ENCODE measurements at regions not wholly inside any gene's neighbourhood (a gene's known extent, or its start where the extent isn't known, plus 50 kb on each side); places are given as distances from the start of the nearest gene placed in this dataset.

- TF ChIP-seq SRF (IDR thresholded peaks at IDR 0.05; ENCODE audit: low read depth) = no peak
- TF ChIP-seq REST (IDR thresholded peaks at IDR 0.05; ENCODE audit: low read depth) = no peak
- no peak for TF ChIP-seq EZH2 (IDR thresholded peaks at IDR 0.05)
- Histone ChIP-seq H2AFZ (ENCODE audit: low read depth, low read length, poor library complexity, severe bottlenecking) (no peak overlapping the region), H3K9ac (ENCODE audit: low read length) (no peak overlapping the region), H4K20me1 (ENCODE audit: insufficient read depth) (no peaks in the 10 kb centered on the region), H3K36me3 (ENCODE audit: control insufficient read depth in 1 of 2, insufficient read depth in 2 of 2, low read length in 2 of 2) (no peaks in the 10 kb centered on the region), H3K27me3 (ENCODE audit: insufficient read depth, low read length) (no peaks in the 10 kb centered on the region), H3K4me1 (ENCODE audit: control insufficient read depth in 1 of 2, insufficient read depth in 2 of 2, low read length in 2 of 2) (no peaks in the 10 kb centered on the region), H3K9me2 (ENCODE audit: insufficient read depth) (no peaks in the 10 kb centered on the region), H3K79me2 (ENCODE audit: insufficient read depth, low read length) (no peaks in the 10 kb centered on the region), H3K27ac (ENCODE audit: low read depth, low read length) (no peak overlapping the region), H3K9me3 (ENCODE audit: control insufficient read depth in 1 of 2, insufficient read depth in 1 of 2, low read depth in 1 of 2, low read length in 2 of 2) (no peaks in the 10 kb centered on the region), H3K4me2 (ENCODE audit: low read length) (no peak overlapping the region), H3K4me3 (replicated peaks in 1 of 2; ENCODE audit: low read depth in 1 of 2, low read length in 2 of 2) (no peak overlapping the region)
- no TSS peak for BruUV-seq (replicated peaks)
- no peak for DNase-seq (ENCODE audit: low read depth, low spot score)
- CTCF ChIA-PET = no interaction called here
- POLR2A ChIA-PET = no interaction called here
- ATAC-seq = no peak
- intact Hi-C loops (cut with micrococcal nuclease) = no loop called here
- RAD21 ChIA-PET (ENCODE audit: low non-redundant PET in 1 of 2, low total read pairs in 2 of 2, uncharacterized antibody in 2 of 2, unreplicated experiment in 2 of 2) = no interaction called here
Observed at GRCh38 chr7:91694351-91694841, 186.1 kb downstream of the MTERF1 start.

- Histone ChIP-seq H3K4me1 (ENCODE audit: control insufficient read depth in 1 of 2, insufficient read depth in 2 of 2, low read length in 2 of 2) (no peaks in the 10 kb centered on the region), H3K4me2 (ENCODE audit: low read length) (no peak overlapping the region), H3K79me2 (ENCODE audit: insufficient read depth, low read length) (no peaks in the 10 kb centered on the region), H3K9ac (ENCODE audit: low read length) (no peak overlapping the region), H3K36me3 (ENCODE audit: control insufficient read depth in 1 of 2, insufficient read depth in 2 of 2, low read length in 2 of 2) (no peaks in the 10 kb centered on the region), H2AFZ (ENCODE audit: low read depth, low read length, poor library complexity, severe bottlenecking) (no peak overlapping the region), H3K27me3 (ENCODE audit: insufficient read depth, low read length) (no peaks in the 10 kb centered on the region), H3K9me2 (ENCODE audit: insufficient read depth) (no peaks in the 10 kb centered on the region), H4K20me1 (ENCODE audit: insufficient read depth) (no peaks in the 10 kb centered on the region), H3K4me3 (replicated peaks in 1 of 2; ENCODE audit: low read depth in 1 of 2, low read length in 2 of 2) (no peak overlapping the region), H3K27ac (ENCODE audit: low read depth, low read length) (no peak overlapping the region), H3K9me3 (ENCODE audit: control insufficient read depth in 1 of 2, insufficient read depth in 1 of 2, low read depth in 1 of 2, low read length in 2 of 2) (no peaks in the 10 kb centered on the region)
- DNase-seq (ENCODE audit: low read depth, low spot score) (no peak), ATAC-seq (no peak)
- CTCF ChIA-PET = no interaction called here
- intact Hi-C loops (cut with micrococcal nuclease) = no loop called here
- BruUV-seq (replicated peaks) = no TSS peak
- RAD21 ChIA-PET (ENCODE audit: low non-redundant PET in 1 of 2, low total read pairs in 2 of 2, uncharacterized antibody in 2 of 2, unreplicated experiment in 2 of 2) = interaction anchor here in 1 of 2 experiments (0.6 kb wide), 1 partner anchor 202 kb away, joined by 3 read pairs; no protein-coding TSS in a partner anchor
- POLR2A ChIA-PET = no interaction called here
- TF ChIP-seq ZNF274 (IDR thresholded peaks at IDR 0.05; ENCODE audit: low read depth, low read length) (no peak), ELF1 (IDR thresholded peaks at IDR 0.05; ENCODE audit: borderline replicate concordance, low read depth) (no peak), POLR2A (IDR thresholded peaks at IDR 0.05; ENCODE audit: borderline replicate concordance, extremely low read depth, insufficient read depth, insufficient read length) (no peak), REST (IDR thresholded peaks at IDR 0.05; ENCODE audit: low read depth) (no peak), EGR1 (IDR thresholded peaks at IDR 0.05; ENCODE audit: low read depth) (no peak), CEBPB (IDR thresholded peaks at IDR 0.05; ENCODE audit: low read depth) (no peak), FOSL1 (IDR thresholded peaks at IDR 0.05; ENCODE audit: low read depth) (no peak)
Observed at GRCh38 chr7:91710881-91711280, 169.6 kb downstream of the MTERF1 start.
